ENCODE measurements at regions not wholly inside any gene's neighbourhood (a gene's known extent, or its start where the extent isn't known, plus 50 kb on each side); places are given as distances from the start of the nearest gene placed in this dataset.

DNA sequence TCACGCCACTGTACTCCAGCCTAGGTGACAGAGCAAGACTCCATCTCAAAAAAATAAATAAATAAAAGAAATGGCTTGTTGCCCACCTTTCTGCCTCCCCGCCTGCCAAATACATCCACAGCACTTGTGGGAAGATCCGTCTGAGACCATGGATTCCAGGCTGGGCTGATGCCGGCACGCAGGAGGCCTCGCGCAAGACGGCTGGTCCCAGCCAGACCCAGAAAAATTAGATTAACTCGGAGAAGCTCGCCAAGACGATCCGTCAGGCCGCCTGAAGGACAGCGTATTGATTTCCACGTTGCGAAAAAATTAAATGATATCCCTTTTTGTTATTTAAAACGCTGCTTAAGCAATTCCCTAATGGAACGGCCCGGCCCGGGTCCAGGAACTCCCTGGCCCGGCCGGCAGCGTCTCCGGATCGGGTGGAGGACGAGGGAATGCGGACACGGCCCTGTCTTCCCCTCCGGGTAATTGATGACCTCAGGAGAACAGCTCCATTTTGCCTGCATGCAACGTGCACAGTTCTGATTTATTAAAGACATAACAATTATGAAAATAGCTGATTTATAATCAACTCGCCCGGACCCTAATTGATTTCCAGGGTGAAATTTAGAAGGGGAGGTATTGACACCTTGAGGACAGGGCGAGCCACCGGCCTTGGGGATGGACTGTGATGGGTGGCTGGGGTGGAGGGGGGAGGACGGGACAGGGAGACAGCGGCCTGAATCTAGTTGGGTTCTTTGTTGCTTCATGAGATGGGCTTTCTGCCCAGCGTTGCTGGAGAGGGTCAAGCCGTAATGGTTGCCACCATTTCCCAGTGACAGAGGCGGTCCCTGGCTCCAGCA is 52.1 kb downstream of the ZNRF4 start:
- Mint-ChIP-seq H3K27me3 (ENCODE audit: insufficient read depth, unreplicated experiment) (no peaks in the 10 kb centered on the region), H3K36me3 (ENCODE audit: insufficient read depth, unreplicated experiment) (peaks cover 6% of the 10 kb centered on the region), H3K9me3 (ENCODE audit: unreplicated experiment) (peaks cover 21% of the 10 kb centered on the region), H3K4me3 (ENCODE audit: unreplicated experiment) (no peak overlapping the region), H3K4me1 (ENCODE audit: low read depth, unreplicated experiment) (no peaks in the 10 kb centered on the region), H3K27ac (ENCODE audit: unreplicated experiment) (no peak overlapping the region)
- TF ChIP-seq, protein P1, sequence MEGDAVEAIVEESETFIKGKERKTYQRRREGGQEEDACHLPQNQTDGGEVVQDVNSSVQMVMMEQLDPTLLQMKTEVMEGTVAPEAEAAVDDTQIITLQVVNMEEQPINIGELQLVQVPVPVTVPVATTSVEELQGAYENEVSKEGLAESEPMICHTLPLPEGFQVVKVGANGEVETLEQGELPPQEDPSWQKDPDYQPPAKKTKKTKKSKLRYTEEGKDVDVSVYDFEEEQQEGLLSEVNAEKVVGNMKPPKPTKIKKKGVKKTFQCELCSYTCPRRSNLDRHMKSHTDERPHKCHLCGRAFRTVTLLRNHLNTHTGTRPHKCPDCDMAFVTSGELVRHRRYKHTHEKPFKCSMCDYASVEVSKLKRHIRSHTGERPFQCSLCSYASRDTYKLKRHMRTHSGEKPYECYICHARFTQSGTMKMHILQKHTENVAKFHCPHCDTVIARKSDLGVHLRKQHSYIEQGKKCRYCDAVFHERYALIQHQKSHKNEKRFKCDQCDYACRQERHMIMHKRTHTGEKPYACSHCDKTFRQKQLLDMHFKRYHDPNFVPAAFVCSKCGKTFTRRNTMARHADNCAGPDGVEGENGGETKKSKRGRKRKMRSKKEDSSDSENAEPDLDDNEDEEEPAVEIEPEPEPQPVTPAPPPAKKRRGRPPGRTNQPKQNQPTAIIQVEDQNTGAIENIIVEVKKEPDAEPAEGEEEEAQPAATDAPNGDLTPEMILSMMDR (IDR thresholded peaks at IDR 0.05; ENCODE audit: insufficient read depth in 1 of 2, low read depth in 1 of 2, low read length in 1 of 2, severe bottlenecking in 1 of 2, unreplicated experiment in 1 of 2): no peak
- Histone ChIP-seq H3K27me3 (replicated peaks; ENCODE audit: control insufficient read depth, insufficient read depth, low read length) (no peaks in the 10 kb centered on the region), H3K4me1 (no peaks in the 10 kb centered on the region), H3K36me3 (ENCODE audit: control insufficient read depth, insufficient read depth, low read length) (no peaks in the 10 kb centered on the region), H3K4me3 (ENCODE audit: low read depth, low read length) (no peak overlapping the region), H3K9me3 (no peaks in the 10 kb centered on the region)
- intact Hi-C loops (cut with micrococcal nuclease; ENCODE audit: unreplicated experiment): no loop called here
- POLR2A ChIA-PET: no interaction called here
- no TSS peak for BruUV-seq (replicated peaks)
- CTCF ChIA-PET: interaction anchor here (0.5 kb wide), 1 partner anchor 707 kb away, joined by 4 read pairs; no protein-coding TSS in a partner anchor
- no peak for DNase-seq

Measured in Caco-2 (cell line).